ENCODE measurements at regions not wholly inside any gene's neighbourhood (a gene's known extent, or its start where the extent isn't known, plus 50 kb on each side); places are given as distances from the start of the nearest gene placed in this dataset.
"Not testable (repeated sequence)": the region's sequence is repeated elsewhere in the genome, so short reads cannot be mapped to it uniquely, and the experiment has no call there.

DNA sequence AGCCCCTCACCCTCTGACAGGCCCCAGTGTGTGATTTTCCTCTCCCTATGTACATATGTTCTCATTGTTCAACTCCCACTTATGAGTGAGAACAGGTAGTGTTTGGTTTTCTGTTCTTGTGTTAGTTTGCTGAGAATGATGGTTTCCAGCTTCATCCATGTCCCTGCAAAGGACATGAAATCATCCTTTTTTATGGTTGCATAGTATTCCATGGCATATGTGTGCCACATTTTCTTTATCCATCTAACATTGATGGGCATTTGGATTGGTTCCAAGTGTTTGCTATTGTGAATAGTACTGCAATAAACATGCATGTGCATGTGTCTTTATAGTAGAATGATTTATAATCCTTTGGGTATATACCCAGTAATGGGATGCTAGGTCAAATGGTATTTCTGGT lies 223.7 kb upstream of the VLDLR start:
- DNase-seq = not testable (repeated sequence)

DNA sequence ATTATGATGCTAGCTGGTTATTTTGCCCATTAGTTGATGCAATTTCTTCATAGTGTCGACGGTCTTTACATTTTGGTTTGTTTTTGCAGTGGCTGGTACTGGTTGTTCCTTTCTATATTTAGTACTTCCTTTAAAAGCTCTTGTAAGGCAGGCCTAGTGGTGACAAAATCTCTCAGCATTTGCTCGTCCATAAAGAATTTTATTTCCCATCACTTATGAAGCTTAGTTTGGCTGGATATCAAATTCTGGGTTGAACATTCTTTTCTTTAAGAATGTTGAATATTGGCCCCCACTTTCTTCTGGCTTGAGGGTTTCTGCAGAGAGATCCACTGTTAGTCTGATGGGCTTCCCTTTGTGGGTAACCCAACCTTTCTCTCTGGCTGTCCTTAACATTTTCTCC lies 219.8 kb upstream of the VLDLR start:
- peak; percentile 42 for DNase-seq

DNA sequence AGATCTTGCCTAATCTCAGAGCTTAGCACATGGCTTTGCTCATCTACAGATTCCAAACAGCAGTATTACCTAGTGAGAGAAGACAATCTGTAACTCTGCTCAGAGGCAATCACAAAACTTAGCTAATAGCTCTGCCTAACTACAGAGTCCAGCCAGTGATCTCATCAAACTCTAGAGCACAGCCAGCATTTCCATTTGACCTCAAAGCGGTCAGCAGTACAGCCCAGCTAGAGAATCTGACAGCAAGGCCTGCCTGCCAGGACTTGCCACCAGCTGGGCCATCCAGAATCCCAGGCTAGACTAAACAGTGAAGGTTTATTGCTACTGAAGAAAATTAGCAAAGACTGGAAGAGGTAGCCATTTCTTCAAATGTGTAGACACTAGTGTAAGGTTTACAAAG lies 217.9 kb upstream of the VLDLR start:
- DNase-seq = no peak

DNA sequence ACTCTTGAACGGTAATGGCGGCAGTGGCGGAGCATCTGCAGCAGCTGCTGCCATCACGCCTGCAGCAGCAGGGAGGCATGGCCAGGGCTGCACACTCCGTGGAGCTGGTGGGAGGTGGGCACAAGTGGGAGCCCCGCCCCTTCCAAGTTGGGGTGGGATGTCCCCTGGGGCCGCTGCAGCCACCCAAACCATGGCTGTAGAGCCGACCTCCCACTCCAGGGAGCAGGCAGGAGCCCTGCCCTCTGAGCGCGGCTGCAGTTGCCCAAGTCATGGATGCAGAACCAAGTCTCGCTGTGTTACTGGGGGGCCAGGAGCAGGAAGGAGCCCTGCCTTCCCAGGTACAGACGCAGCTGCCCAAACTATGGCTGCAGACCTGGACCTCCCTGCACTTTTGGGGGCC lies 215.3 kb upstream of the VLDLR start:
- no peak for DNase-seq

DNA sequence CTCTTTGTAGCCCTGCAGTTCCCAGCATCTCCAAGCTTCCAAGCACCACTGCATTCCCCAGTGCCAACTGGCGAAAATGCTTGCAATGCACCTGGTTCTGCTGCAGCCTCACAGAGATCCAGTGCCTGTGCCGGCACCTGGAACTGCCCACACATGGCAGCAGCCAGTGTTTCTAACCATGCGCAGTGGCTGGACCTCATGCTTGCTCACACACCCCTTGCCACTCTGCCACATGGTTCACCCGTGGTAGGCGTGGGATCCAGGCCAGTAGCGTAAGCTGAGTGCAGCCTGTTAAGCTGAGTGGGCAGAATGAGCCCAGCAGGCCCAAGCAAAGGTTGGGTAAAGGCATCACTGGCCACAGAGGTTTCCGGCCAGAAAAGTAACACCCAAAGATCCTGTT lies 214.1 kb upstream of the VLDLR start:
- no peak for DNase-seq

DNA sequence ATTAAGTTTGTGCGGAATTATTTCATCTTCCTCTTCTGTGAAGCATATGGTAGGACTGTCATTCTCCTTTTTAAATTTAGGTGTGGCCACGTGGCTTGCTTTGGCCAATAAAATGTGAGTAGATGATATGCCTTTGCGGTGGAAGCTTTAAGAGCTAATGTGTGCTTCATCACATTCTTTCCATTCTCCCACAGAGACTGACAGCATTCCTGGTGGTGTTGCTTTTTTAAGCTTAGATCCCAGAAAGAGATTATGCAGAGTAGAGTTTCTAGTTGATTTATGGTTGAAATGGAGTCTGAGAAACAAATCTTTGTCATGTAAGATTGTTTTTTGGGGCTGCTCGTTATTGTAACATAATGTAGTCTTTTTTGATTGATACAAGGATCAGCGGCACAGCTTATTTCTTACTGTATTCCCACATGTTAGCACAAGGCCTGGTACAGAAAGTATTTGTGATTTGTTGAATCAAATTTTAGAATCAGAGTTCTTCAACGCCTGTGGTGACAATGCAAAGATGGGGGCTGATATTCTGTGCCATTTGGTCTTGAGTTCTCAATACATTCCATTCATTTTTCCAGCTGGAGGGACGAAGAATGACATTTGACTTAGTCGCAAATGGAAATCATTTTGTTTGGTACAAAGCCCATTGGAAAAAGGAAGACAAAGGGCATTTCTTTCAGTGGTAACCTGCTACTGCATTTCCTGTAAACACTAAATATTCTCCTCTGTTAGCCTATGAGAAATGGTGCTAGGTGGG lies 209.9 kb upstream of the VLDLR start:
- DNase-seq = peak; percentile 92

DNA sequence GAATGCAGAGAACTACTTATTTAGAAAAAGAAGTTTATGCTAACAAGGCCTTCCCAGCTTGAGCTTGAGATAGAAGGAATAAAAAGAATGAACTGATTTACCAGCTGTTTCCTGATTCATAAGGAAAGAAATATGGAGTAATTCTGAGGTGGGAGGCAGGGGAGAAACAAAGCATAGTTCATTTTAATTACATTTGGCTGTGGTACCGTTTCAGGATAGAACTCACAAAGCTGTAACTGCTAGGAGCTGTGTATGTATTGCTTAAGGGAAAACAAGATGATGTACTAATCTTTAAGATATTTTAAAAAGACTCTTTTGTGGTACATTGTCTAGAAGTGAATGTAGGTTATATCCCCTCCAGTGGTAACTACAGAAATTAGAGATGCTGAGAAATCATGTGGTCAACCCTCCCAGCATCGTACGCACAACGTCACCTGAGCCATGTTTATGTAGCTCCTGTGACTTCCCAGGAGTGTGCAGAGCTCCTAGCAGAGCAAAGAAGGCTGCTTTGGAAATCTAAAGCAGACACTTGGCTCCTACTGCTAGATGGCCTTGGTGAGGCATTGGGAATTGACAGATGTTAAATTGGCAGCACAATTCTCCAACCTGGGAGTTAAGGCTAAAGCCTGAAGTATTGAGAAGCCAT lies 208.3 kb upstream of the VLDLR start:
- DNase-seq = peak; percentile 31

DNA sequence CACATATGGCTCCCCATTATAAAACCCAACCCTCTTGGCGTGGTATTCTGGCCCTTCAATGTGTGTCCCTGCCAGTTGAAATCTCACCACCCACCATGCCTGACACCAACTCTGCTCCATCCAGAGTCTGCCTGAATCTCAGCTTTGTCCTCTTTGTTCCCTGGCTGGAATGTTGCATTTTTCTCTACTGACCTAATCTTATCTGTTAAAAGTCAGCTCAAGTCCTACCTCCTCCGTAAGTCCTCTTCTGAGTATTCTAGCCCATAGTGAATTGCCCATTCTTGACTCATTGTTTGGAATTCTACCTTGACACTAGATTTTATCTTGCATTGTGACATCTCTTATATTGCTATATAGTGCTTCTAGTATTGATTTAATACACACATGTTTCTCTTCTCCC lies 207.1 kb upstream of the VLDLR start:
- DNase-seq = peak; percentile 62

DNA sequence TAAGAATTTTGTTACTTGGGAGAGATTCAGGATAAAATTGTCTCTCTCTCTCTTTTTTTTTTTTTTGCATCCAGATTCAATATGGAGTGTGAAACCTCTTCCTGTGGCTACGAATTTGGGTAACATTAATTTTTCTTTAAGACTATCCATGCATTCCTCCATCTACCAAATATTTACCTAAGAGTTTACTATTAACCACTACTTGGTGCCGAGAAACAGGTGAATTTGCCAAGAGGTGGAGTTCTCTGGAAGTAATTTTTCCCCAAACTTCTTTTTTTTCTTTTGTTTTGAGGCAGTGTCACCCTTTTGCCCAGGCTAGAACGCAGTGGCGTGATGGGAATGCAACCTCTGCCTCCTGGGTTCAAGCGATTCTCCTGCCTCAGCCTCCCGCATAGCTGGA lies 206.3 kb upstream of the VLDLR start:
- no peak for DNase-seq

DNA sequence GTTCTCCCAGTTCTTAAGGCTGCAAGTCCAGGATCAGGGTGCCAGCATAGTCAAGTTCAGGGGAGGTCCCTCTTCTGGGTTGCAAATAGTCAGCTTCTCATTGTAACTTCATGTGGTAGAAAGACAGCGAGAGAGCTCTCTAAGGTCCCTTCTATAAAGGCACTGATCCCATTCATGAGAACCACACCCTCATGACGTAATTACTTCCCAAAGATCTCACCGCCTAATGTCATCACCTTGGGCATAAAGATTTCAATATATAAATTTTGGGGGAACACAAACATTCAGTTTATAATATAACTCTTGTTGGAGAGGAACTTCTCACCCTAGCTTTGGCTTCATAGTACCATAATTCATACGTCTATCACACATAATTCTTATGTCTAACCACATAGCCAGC lies 203.9 kb upstream of the VLDLR start:
- DNase-seq = no peak

DNA sequence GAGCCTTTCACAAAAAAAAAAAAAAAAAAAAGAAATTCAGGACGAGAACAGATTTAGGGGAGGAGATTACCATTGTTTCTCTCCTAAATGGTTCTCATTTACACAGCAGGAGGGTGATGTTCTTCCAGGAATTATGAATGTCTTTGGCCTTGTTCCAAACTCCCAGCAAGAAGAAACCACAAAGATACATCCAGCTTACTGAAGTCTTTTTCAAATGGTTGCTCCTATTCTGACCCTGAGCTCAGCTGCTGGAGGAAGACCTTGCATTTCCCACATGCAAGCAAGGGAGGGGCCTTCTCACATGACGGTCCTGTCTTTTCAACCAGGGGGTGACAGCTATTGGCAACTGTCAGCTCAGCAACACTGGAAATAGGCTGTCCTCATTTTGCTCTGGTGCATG lies 203.0 kb upstream of the VLDLR start:
- DNase-seq = peak; percentile 86

DNA sequence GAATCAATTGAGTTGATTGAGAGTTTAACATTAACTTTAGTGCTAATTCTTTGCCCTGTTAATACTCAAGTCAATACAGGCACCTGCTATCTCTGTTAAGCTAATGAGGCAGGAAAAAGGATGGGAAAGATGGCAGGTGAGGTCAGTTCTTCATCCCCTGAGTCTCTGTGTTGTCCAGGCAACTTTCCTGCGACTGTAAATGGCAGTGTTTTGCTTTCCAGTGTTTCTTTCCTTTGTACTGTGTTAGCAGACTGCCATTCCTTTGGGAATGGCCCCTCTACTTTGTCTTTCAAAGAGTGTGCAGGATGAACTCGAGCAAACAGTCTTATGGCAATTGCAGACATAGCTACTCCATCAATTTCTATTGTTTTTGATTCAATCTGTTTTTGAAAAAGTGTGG lies 202.2 kb upstream of the VLDLR start:
- DNase-seq = no peak

DNA sequence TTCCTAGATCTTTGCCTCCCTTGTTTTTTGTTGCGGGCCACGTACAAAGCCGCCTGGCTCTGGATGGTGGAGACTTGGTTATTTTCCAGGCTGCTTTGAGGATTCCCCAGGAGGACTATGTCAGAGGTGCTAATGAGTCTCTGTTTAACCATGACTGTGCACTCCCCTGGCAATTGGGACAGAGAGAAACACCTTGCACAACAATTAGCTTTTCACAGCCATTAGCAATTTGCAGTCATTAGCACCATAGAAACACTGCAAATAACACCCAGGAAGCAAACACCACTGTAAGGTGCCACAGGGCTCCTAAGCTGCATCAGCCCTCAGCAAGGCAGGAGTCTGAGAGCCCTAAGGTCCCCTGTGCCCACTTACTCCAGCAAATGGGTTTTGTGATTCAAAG lies 201.0 kb upstream of the VLDLR start:
- no peak for DNase-seq

DNA sequence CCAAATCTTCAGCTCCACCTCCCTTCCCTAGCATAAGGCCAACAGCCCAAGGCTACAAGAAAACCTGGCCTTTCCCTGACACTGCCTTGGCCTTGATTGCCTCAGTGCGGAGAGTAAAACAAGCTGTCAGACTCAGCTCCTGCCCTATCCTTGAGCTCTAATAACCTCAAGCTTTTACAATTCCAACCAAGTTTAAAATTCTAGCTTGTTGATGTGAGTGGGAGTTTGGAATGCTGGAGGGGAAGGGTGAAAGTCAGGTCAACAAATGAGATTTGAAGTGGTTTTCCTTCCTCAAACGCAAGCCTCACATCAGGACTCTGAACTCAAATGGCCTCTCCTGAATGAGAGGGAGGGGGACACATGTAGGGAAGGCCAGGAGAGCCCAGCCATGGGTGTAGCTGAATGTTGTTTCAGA lies 197.0 kb upstream of the VLDLR start:
- peak; percentile 16 for DNase-seq

DNA sequence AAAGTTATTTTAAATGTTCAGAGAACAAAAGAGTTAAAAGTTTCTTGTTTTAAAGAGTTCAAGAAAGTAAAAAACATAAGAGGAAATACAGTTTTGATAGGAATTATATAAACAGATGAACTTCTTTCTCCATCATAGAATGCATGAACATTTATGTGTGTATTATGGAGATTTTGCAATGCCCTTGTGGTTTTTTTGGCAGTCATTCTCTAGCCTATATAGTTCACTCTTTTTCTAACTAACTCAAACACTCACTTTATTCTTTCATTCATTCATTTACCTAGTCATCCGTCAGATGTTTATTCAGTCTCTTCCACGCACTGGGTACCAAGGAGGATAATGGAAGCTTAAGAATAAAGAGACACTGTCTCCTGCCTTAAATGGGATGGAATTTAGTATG lies 195.9 kb upstream of the VLDLR start:
- DNase-seq = no peak

DNA sequence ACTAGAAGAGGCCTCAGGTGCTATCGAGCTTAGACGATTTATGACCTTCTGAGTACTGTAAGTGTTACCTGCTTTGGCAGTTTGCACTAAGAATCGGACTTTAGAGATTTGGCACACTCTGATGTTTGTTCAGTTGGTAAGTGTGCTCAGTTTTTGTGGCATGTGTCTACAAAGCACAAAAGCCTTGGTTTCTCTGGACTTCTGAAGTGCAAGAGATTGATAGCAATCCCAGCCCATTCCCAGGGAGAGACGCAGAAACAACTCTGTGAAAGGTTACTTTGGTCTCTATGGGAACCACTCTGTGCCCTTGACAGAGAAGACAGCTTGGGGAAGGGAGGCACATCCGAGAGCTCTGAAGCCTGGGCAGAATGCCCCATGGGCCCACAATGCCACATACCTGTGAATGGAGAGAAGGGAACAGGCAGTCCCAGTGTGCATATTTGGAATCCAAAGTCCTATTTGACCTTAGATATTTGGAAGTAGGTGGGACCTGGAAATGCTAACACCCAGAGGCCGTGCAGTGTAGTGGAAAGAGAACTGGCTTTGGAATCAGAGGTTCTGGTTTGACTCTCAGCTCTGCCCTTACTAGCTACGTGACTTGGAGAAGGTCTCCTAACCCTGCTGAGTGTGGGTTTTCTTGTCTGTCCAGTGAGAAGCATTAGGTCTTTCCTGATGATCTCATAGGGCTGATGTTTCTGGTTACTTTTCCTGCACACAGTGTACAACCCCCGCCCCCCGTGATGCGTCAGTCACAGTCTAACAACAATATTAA lies 194.3 kb upstream of the VLDLR start:
- DNase-seq = no peak

DNA sequence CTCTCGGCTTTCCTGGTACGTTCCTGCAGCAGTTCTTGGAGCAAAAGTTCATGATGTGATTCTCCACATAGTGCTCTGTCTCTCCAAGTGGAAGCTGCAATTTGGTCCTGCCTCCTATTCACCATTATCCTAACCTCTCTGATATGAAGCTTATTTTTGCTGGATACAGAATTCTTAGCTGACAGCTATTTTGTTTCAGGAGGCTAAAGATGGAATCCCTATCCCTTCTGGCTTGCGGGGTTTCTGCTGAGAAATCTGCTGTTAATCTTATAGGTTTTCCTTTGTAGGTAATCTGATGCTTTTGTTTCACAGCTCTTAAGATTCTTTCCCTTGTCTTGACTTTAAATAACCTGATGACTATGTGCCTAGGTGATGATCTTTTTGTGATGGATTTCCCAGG lies 181.6 kb upstream of the VLDLR start:
- DNase-seq = no peak

DNA sequence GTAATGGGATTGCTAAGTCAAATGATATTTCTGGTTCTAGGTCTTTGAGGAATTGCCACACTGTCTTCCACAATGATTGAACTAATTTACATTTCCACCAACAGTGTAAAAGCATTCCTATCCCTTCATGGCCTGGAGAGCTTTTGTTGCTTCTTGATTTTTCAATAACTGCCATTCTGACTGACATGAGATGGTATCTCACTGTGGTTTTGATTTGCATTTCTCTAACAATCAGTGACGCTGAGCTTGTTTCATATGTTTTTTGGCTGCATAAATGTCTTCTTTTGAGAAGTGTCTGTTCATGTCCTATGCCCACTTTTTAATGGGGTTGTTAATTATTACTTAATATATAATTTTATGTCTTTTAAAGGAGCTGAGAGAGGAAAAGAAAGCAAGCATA lies 177.7 kb upstream of the VLDLR start:
- DNase-seq = not testable (repeated sequence)

DNA sequence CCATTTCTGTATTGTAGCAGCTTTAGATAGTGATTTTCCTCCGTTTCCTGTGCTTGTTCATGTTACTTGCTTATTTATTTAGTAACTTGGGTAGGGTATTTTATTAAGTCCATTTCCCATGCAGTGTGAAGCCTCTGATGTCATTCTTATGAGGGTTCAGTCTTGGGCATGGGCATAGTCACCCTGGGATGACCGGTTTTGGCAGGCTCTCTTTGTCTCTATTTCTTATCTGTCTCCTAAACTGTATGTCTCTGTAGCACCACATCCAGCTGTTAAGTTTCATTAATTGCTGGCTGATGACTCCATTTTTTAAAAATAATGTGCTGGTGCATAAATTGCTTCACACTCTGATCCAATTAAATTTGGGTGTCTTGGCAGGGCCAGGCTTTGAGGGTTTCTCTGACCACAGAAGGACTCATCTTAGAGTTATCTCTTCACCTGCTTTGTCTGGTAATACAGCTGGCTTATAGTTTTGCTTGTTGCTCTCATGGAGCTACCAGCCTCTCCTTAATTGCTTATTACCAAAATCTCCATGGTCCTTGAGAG lies 173.3 kb upstream of the VLDLR start:
- no peak for DNase-seq

DNA sequence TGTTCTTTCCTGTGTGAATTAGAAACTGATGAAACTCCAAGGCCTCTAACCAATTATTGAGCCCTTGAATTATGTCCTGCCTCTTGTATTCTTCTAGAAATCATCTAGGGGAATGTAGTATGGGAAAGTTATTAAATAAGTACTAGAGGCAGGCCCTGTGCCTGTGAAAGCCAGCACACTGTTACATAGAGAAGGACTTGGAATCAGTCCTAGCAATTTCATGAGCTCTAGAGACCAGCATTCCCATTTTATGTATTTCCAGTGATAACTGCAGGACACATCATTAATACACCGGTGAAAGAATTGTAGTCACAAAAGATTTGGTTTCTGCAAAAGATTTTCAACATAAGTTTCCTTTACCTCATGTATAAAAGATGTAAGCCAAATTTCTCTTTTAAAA lies 168.5 kb upstream of the VLDLR start:
- DNase-seq = no peak

DNA sequence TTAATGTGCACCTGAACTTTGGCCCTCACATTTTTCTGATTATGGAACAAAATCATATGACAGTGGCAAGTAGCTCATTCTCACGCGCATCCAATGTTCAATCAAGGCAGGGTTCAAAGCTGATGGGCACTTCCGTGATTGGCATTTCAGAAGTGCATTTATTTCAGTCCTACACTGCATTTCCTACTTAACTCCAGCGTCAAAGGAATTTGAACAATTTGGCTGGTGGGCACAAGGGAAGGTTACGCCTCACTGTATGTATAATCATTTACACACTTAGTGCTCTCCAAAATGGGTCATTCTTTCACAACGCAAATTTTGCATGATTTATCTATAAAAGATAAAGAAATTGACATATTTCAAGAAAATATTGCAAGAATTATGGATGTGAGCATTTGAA lies 167.9 kb upstream of the VLDLR start:
- no peak for DNase-seq

DNA sequence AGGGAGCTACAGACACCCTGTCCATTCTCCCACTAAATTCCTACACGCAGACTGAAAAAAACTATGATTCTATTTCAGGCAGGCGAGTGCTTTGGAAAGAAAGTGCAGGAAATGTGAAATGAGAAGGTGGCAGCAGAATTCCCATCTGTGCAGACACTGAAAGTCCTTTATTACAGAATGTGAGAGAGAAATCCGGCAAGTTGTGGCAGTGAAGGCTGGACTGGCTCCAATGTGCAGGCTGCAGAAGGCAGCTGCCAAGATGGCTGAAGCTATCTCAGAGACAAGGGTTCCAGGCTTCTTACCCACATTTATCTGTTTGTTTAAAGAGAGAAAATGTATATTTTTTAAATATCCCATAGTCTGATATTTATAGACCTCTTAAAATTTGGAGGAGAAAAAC lies 161.8 kb upstream of the VLDLR start:
- DNase-seq = no peak

DNA sequence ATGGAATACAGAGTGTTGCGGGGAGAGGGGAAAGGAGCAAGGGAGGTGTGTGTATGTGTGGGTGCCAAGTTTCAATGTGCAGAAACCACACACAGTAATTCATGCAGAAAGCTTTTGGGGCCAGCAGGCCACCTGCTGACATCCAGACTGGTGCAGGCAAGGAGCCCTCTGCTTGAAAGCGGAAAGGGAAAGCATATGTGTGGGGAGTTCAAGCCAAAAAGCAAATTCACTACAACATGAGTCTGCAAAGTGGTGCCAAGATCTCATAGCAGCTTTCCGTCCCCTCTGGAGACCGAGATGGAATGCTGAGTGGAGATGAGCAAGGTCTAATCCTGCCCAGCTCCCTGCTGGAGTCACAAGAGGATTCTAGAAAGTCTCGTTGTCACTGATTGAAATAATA lies 159.7 kb upstream of the VLDLR start:
- peak; percentile 22 for DNase-seq

DNA sequence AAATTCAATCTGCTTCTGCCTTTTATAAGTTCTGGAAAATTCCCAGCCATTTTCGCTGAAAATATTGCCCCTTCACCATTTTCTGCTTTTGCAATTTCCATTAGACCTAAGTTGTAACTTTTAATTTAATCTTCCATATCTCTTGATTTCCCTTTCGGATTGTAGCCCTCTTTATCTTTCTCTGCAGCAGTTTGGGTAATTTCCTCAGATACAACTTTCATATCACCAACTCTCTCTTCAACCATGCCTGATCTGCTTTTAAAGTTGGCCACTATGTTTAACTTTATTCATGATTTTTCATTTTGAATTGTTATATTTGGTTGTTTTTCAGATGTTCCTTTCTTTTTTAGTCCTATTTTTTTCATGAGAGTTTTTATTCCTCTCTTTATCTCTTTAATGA lies 157.0 kb upstream of the VLDLR start:
- no peak for DNase-seq
